Naive B cell (primary cell): ENCODE measurements at regions not wholly inside any gene's neighbourhood (a gene's known extent, or its start where the extent isn't known, plus 50 kb on each side); places are given as distances from the start of the nearest gene placed in this dataset.

Experiments used
- ATAC-seq, 2 donors: fragments of 150-1000 bp; cut with Tn5 transposase; 2 replicates each; pipeline ENCODE4 v1.10.0; 2021; ENCODE audit warnings: low read depth in 2 of 2, mild to moderate bottlenecking in 2 of 2, moderate library complexity in 2 of 2
- DNase-seq: peaks from one replicate; pipeline ENCODE4 v3.0.0; 2022
- H3K27ac Mint-ChIP-seq, 6 donors: one replicate each; pipeline ENCODE4 v1.8.0; 2020 to 2022; ENCODE audit warnings: mild to moderate bottlenecking in 6 of 6, mixed read lengths in 6 of 6, moderate library complexity in 5 of 6, inconsistent platforms in 2 of 6
- H3K27me3 Mint-ChIP-seq, 3 donors: one replicate each; pipeline ENCODE4 v1.8.0; 2021 to 2022; ENCODE audit warnings: mixed read lengths in 3 of 3, mild to moderate bottlenecking in 1 of 3
- H3K36me3 Mint-ChIP-seq, 2 donors: one replicate each; pipeline ENCODE4 v1.8.0; 2020 to 2022; ENCODE audit warnings: mixed read lengths in 2 of 2, inconsistent platforms in 1 of 2, mild to moderate bottlenecking in 1 of 2
- H3K4me1 Mint-ChIP-seq, 3 donors: one replicate each; pipeline ENCODE4 v1.8.0; 2020 to 2022; ENCODE audit warnings: mixed read lengths in 3 of 3, inconsistent platforms in 1 of 3, mild to moderate bottlenecking in 1 of 3, moderate library complexity in 1 of 3
- H3K4me3 Mint-ChIP-seq, 8 donors: one replicate each; pipeline ENCODE4 v1.8.0; 2020 to 2022; ENCODE audit warnings: mild to moderate bottlenecking in 8 of 8, mixed read lengths in 8 of 8, moderate library complexity in 8 of 8, inconsistent platforms in 2 of 8
- H3K9me3 Mint-ChIP-seq, 7 donors: one replicate each; pipeline ENCODE4 v1.8.0; 2020 to 2022; ENCODE audit warnings: mixed read lengths in 7 of 7, mild to moderate bottlenecking in 5 of 7, inconsistent platforms in 2 of 7, moderate library complexity in 1 of 7

DNA sequence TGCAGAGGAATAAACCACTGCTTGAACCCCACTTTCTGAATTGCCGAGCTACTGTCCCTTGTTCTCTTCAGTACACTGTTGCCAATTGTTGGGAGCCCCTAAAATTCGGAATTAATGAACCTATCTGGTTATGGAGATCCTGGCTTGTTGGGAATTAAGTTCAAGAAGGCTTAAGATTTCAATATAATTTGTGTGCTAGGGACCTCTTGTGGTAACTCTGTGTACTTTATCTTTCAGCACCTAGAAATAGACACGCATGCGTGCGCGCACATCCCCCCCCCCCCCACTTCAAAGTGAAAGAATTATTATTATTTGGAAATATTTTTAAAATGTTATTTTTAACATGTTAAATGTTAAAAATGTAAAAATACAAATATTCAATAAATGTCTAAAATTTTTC, 53.3 kb upstream of the FAM169A start:
- H3K9me3 Mint-ChIP-seq: peaks cover 0 to 8% (median 2%) of the 10 kb centered on the region in 7 donors
- H3K4me3 Mint-ChIP-seq: no peak overlapping the region
- no peaks in the 10 kb centered on the region for H3K4me1 Mint-ChIP-seq
- no peak overlapping the region for H3K27ac Mint-ChIP-seq
- H3K27me3 Mint-ChIP-seq: peaks cover 13 to 35% (median 19%) of the 10 kb centered on the region in 3 donors
- ATAC-seq (no peak), DNase-seq (no peak)
- no peaks in the 10 kb centered on the region for H3K36me3 Mint-ChIP-seq

DNA sequence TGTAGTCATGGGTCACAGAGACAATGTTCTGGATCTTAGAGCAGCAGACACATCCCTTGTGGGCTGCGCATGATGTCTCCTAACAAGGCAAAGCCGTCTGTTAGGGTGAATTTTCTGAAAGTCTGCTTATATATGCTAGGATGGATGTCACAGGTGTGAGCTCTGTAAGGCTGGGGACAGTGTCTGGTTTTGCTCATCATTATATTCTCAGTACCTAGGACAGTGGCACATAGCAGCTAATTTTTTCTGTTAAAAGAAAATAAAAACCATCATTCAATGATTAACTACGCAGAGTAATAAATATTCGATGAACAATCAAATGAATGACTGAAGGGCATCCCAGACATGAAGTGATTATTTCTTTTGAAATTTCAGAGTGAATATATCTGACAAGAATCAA, 52.9 kb upstream of the FAM169A start:
- H3K4me3 Mint-ChIP-seq: no peak overlapping the region
- no peaks in the 10 kb centered on the region for H3K4me1 Mint-ChIP-seq
- H3K27ac Mint-ChIP-seq: no peak overlapping the region
- ATAC-seq: no peak
- peaks cover 0 to 8% (median 2%) of the 10 kb centered on the region in 7 donors for H3K9me3 Mint-ChIP-seq
- peaks cover 18 to 38% (median 19%) of the 10 kb centered on the region in 3 donors for H3K27me3 Mint-ChIP-seq
- H3K36me3 Mint-ChIP-seq: no peaks in the 10 kb centered on the region
- no peak for DNase-seq

DNA sequence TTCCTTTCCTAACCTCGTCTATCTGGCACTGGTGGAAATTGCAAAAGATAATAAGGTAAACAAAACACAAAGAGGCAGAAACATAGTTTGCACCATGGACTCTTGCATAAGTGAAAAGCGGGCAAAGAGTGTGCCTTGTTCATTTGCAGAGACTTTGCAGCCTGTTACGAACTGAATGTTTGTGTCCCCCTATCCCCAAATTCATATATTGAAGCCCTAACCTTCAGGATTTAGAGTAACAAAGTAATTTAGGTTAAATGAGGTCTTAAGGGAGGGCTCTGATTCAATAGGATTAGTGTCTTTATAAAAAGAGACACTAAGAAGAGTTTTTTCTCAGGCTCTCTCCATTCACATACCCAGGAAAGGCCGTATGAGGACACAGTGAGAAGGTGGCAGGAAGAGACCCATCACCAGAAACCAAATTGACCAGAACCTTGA, 52.1 kb upstream of the FAM169A start:
- no peak for DNase-seq
- H3K4me3 Mint-ChIP-seq: no peak overlapping the region
- H3K27me3 Mint-ChIP-seq: peaks cover 22 to 42% (median 24%) of the 10 kb centered on the region in 3 donors
- no peaks in the 10 kb centered on the region for H3K4me1 Mint-ChIP-seq
- no peak for ATAC-seq
- no peaks in the 10 kb centered on the region for H3K36me3 Mint-ChIP-seq
- H3K9me3 Mint-ChIP-seq: peaks cover 0 to 8% (median 2%) of the 10 kb centered on the region in 7 donors
- no peak overlapping the region for H3K27ac Mint-ChIP-seq

DNA sequence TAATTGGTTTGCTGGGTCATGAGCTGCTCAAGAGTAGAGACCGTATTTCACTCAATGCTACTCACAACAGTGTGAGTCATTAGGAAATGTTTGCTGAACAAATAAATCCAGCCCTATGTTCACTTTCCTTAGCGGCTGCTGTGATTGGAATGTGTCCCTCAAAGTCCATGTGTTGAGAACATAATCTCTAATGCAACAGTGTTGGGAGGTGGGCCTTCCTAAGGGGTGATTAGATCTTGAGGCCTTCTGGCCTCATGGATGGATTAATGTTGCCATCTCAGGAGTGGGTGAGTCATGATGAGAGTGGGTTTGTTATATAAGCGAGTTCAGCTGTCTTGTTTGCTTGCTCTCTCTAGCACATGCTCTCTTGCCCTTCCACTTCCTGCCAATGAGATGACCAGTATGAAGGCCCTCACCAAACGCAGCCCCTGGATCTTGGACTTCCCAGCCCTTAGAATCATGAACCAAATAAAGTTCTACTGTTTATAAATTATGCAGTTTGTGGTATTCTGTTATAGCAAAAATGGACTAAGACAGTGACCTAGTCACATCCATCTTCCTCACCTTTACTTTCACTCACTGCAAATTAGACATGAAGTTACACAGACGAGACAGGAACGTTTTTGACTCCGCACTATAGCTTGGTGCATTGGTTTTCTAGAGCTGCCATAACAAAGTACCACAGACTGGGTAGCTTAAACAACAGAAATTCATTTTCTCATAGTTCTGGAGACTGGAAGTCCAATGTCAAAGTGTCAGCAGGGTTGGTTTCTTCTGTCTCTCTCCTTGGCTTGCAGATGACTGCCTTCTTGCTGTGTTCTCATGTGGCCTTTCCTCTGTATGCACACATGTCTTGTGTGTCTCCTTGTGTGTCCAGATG, 50.9 kb upstream of the FAM169A start:
- DNase-seq (no peak), ATAC-seq (no peak)
- no peak overlapping the region for H3K27ac Mint-ChIP-seq
- peaks cover 0 to 8% (median 2%) of the 10 kb centered on the region in 7 donors for H3K9me3 Mint-ChIP-seq
- no peak overlapping the region for H3K4me3 Mint-ChIP-seq
- H3K27me3 Mint-ChIP-seq: peaks cover 25 to 45% (median 28%) of the 10 kb centered on the region in 3 donors
- H3K36me3 Mint-ChIP-seq: no peaks in the 10 kb centered on the region
- no peaks in the 10 kb centered on the region for H3K4me1 Mint-ChIP-seq
